HEK293T (cell line): ENCODE measurements at regions not wholly inside any gene's neighbourhood (a gene's known extent, or its start where the extent isn't known, plus 50 kb on each side); places are given as distances from the start of the nearest gene placed in this dataset.

Experiments used
- CTCF ChIA-PET: fragments of 350-600 bp; formaldehyde crosslinking; extraction: SDS; loops from one replicate; lab custom pipeline; 2021; ENCODE audit warnings: antibody characterized with exemption, inconsistent platforms; lab: Yijun Ruan, JAX
- POLR2A ChIA-PET: fragments of 350-600 bp; formaldehyde crosslinking; extraction: SDS; loops from one replicate; lab custom pipeline; 2020; ENCODE audit warnings: antibody characterized with exemption, inconsistent platforms; lab: Yijun Ruan, JAX
- DNase-seq: peaks from one replicate; pipeline ENCODE4 v3.0.0; 2012; ENCODE audit warnings: mixed read lengths; ENCODE audit errors: extremely low spot score
- ARNT ChIP-seq: fragments of 450-650 bp; IDR thresholded peaks from 2 replicates; pipeline ENCODE4 v1.6.1; 2017; ENCODE audit warnings: mild to moderate bottlenecking
- BHLHE40 ChIP-seq: fragments of 450-650 bp; IDR thresholded peaks from 2 replicates; pipeline ENCODE4 v1.6.1; 2016; ENCODE audit warnings: mild to moderate bottlenecking, moderate library complexity, borderline replicate concordance
- CTBP1 ChIP-seq: fragments of 450-650 bp; IDR thresholded peaks from 2 replicates; pipeline ENCODE4 v1.6.1; 2016; ENCODE audit warnings: borderline replicate concordance
- ELF4 ChIP-seq: fragments of 450-650 bp; IDR thresholded peaks from 2 replicates; pipeline ENCODE4 v1.6.1; 2017; ENCODE audit warnings: antibody characterized with exemption
- FOXA1 ChIP-seq: fragments of 450-650 bp; IDR thresholded peaks from 2 replicates; pipeline ENCODE4 v1.6.1; 2016; ENCODE audit warnings: mild to moderate bottlenecking
- FOXK2 ChIP-seq: fragments of 450-650 bp; IDR thresholded peaks from 2 replicates; pipeline ENCODE4 v1.6.1; 2016; ENCODE audit warnings: mild to moderate bottlenecking
- FOXM1 ChIP-seq: fragments of 450-650 bp; IDR thresholded peaks from 2 replicates; pipeline ENCODE4 v1.6.1; 2017; ENCODE audit warnings: mild to moderate bottlenecking, borderline replicate concordance
- HDGF ChIP-seq: fragments of 450-650 bp; IDR thresholded peaks from 2 replicates; pipeline ENCODE4 v1.6.1; 2017; ENCODE audit warnings: antibody characterized with exemption, borderline replicate concordance
- L3MBTL2 ChIP-seq: fragments of 450-650 bp; conservative IDR thresholded peaks from 2 replicates; pipeline ENCODE4 v1.6.1; 2016; ENCODE audit warnings: mild to moderate bottlenecking
- LEF1 ChIP-seq: fragments of 450-650 bp; IDR thresholded peaks from 2 replicates; pipeline ENCODE4 v1.6.1; 2017; ENCODE audit warnings: mild to moderate bottlenecking, borderline replicate concordance
- NFRKB ChIP-seq: fragments of 450-650 bp; IDR thresholded peaks from 2 replicates; pipeline ENCODE4 v1.6.1; 2016; ENCODE audit warnings: mild to moderate bottlenecking, moderate library complexity
- SP1 ChIP-seq: fragments of 450-650 bp; IDR thresholded peaks from 2 replicates; pipeline ENCODE4 v1.6.1; 2017
- SUZ12 ChIP-seq: fragments of 450-650 bp; IDR thresholded peaks from 2 replicates; pipeline ENCODE4 v1.6.1; 2016; ENCODE audit warnings: mild to moderate bottlenecking
- TARDBP ChIP-seq: fragments of 450-650 bp; IDR thresholded peaks from 2 replicates; pipeline ENCODE4 v1.6.1; 2016
- ZNF384 ChIP-seq: fragments of 450-650 bp; IDR thresholded peaks from 2 replicates; pipeline ENCODE4 v1.6.1; 2016
- TF ChIP-seq, protein P1 (sequence below): fragments of 450-650 bp; IDR thresholded peaks from 2 replicates; pipeline ENCODE4 v1.6.1; 2016

- POLR2A ChIA-PET = no interaction called here
- CTCF ChIA-PET = no interaction called here
Observed at GRCh38 chr1:78358165-78358564, 132.6 kb upstream of the PTGFR start.

GRCh38 chr1:78359666-78360065 is 131.1 kb upstream of the PTGFR start:
- no peak for TF ChIP-seq ELF4
- ChIA-PET CTCF (interaction anchor here (2.5 kb wide), 1 partner anchor 26 kb away, joined by 10 read pairs; no protein-coding TSS in a partner anchor), POLR2A (no interaction called here)
- DNase-seq = no peak

More at GRCh38 chr1:78358165-78358564, 132.6 kb upstream of the PTGFR start:
- TF ChIP-seq CTBP1 (no peak), FOXA1 (no peak), L3MBTL2 (no peak), ELF4 (no peak), FOXK2 (no peak), NFRKB (no peak), ZNF384 (no peak), FOXM1 (no peak), SUZ12 (no peak), HDGF (no peak), LEF1 (no peak), TARDBP (no peak), SP1 (no peak), BHLHE40 (no peak), ARNT (no peak)
- TF ChIP-seq, protein P1, sequence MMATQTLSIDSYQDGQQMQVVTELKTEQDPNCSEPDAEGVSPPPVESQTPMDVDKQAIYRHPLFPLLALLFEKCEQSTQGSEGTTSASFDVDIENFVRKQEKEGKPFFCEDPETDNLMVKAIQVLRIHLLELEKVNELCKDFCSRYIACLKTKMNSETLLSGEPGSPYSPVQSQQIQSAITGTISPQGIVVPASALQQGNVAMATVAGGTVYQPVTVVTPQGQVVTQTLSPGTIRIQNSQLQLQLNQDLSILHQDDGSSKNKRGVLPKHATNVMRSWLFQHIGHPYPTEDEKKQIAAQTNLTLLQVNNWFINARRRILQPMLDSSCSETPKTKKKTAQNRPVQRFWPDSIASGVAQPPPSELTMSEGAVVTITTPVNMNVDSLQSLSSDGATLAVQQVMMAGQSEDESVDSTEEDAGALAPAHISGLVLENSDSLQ = no peak
- no peak for DNase-seq

DNA sequence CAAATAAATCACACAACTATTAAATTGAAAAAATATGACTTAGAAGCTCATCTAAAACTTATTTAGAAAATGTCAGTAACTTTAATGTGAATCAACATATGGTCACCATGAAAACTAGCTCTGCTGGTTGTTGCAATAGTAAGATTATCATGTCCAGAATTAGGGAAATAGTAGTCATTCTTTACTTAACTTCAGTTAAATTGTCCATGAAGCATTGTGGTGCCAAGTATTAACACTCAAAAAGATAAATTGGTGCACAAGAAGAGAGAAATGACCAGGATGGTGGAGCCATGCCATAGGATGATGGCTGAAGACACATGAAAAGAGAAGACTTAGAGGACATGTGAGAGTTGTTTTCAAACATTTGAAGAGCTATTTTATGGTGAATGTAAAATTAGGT is 130.2 kb upstream of the PTGFR start:
- POLR2A ChIA-PET = no interaction called here
- CTCF ChIA-PET = interaction anchor here (2.5 kb wide), 1 partner anchor 27 kb away, joined by 10 read pairs; no protein-coding TSS in a partner anchor
- no peak for DNase-seq
- TF ChIP-seq LEF1 (no peak), ZNF384 (no peak), NFRKB (no peak), L3MBTL2 (no peak)

DNA sequence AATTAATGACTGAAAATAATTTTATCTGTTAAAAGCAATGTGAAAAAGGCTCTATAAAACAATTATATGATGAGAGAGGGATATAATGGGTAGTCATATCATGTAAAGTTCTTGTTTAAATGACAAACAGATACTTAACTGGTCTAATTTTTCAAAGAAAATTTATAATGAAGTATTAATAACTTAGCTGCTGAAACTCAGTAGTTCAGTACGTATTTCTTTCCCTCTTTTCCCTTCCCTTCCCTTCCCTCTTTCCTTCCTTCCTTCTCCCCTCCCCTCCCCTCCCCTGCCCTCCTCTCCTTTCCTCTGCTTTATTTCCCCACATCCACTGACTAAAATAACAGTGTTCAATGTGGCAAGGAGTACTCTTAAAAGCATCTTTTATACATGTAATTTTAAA is 123.1 kb upstream of the PTGFR start:
- ChIA-PET CTCF (interaction anchor here (0.8 kb wide), 1 partner anchor 34 kb away, joined by 3 read pairs; no protein-coding TSS in a partner anchor), POLR2A (no interaction called here)
- DNase-seq = no peak
- TF ChIP-seq HDGF (no peak), FOXM1 (no peak), BHLHE40 (no peak), FOXK2 (no peak), ELF4 (no peak), FOXA1 (no peak), ZNF384 (no peak), SUZ12 (no peak), NFRKB (no peak), CTBP1 (no peak), LEF1 (no peak)

DNA sequence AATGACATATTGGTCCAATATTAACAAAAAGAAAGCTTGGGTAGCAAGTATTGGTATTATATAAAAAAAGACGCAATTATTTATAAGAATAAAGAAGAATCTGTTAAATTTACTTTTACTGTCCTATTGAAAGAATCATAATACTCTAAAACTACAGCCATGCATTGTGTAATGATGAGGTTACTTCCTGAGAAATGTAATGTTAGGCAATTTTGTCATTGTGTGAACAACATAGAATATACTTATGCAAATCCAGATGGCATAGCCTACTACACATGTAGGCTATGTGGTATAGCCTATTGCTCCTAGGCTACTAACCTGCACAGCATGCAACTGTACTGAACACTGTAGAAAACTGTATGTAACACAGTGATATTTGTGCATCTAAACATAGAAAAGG is 121.2 kb upstream of the PTGFR start:
- TF ChIP-seq BHLHE40 = no peak
- TF ChIP-seq ARNT = no peak
- no peak for TF ChIP-seq FOXA1
- TF ChIP-seq FOXM1 = no peak
- no peak for TF ChIP-seq SP1
- no peak for TF ChIP-seq L3MBTL2
- TF ChIP-seq TARDBP = no peak
- no peak for TF ChIP-seq ELF4
- no peak for TF ChIP-seq LEF1
- TF ChIP-seq HDGF = no peak
- no peak for TF ChIP-seq FOXK2
- no peak for TF ChIP-seq CTBP1
- TF ChIP-seq ZNF384 = no peak
- no peak for DNase-seq
- ChIA-PET POLR2A (no interaction called here), CTCF (no interaction called here)

DNA sequence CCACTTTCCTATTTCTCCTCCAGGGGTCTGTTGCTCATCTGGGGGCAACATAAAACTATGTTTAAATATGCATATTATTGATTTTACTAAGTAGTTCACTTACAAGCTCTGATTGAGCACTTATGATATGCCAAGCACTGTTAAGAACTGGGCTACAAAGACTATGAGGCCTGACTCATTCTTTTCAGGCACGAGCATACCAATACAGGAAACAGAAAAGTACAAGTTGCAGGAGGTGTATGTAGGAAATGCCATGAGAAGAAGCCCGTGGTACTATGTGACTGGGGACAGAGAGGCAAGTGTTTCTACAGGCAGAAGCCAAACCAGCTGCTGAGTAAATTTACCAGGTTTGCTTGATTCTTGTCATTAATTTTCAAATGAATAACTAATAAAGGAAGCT is 120.4 kb upstream of the PTGFR start:
- ChIA-PET CTCF (no interaction called here), POLR2A (no interaction called here)
- no peak for DNase-seq
- TF ChIP-seq ZNF384 = no peak
- TF ChIP-seq SUZ12 = no peak
- no peak for TF ChIP-seq CTBP1
- TF ChIP-seq HDGF = no peak
- no peak for TF ChIP-seq FOXK2
- no peak for TF ChIP-seq LEF1
- no peak for TF ChIP-seq SP1
- no peak for TF ChIP-seq FOXM1
- TF ChIP-seq, protein P1 = no peak
- no peak for TF ChIP-seq NFRKB
- no peak for TF ChIP-seq FOXA1
- TF ChIP-seq BHLHE40 = no peak
- no peak for TF ChIP-seq ARNT
- TF ChIP-seq ELF4 = no peak
- no peak for TF ChIP-seq L3MBTL2
- TF ChIP-seq TARDBP = no peak

- CTCF ChIA-PET = interaction anchor here (0.6 kb wide), 1 partner anchor 857 kb away, joined by 3 read pairs; no protein-coding TSS in a partner anchor
- POLR2A ChIA-PET = no interaction called here
- DNase-seq = no peak
- TF ChIP-seq HDGF (no peak), L3MBTL2 (no peak), SP1 (no peak), ZNF384 (no peak), FOXM1 (no peak), FOXA1 (no peak)
- TF ChIP-seq, protein P1 = no peak
Observed at GRCh38 chr1:78370779-78371482, 119.8 kb upstream of the PTGFR start.
